Peyer's patch (tissue), 4 donors: ENCODE measurements at regions not wholly inside any gene's neighbourhood (a gene's known extent, or its start where the extent isn't known, plus 50 kb on each side); places are given as distances from the start of the nearest gene placed in this dataset.

Experiments used
- CTCF ChIP-seq, 6 experiments: fragments of 450-650 bp in 4 of 6; fragments of 200-600 bp in 2 of 6; sonication (generic) in 1 of 6; IDR thresholded peaks; one replicate each; pipeline ENCODE4 v1.5.1; 2017 to 2019; ENCODE audit warnings: antibody characterized with exemption in 6 of 6, mild to moderate bottlenecking in 3 of 6, moderate library complexity in 1 of 6
- POLR2A ChIP-seq, 2 donors: fragments of 450-650 bp; IDR thresholded peaks; one replicate each; pipeline ENCODE4 v1.5.1; 2017; ENCODE audit warnings: antibody characterized with exemption in 2 of 2, mild to moderate bottlenecking in 2 of 2, moderate library complexity in 2 of 2

- no peak for TF ChIP-seq POLR2A (IDR thresholded peaks at IDR 0.05)
- no peak for TF ChIP-seq CTCF (IDR thresholded peaks at IDR 0.05)
Measured at GRCh38 chr11:90318651-90319050, 95.8 kb upstream of the CHORDC1 start.
